AG04450 (cell line): ENCODE measurements at regions not wholly inside any gene's neighbourhood (a gene's known extent, or its start where the extent isn't known, plus 50 kb on each side); places are given as distances from the start of the nearest gene placed in this dataset.
A peak's percentile ranks its signal among the peaks of the same experiment; 100 is the strongest.

Source experiments
- CTCF ChIA-PET: fragments of 300-600, 350-600 bp; formaldehyde crosslinking; extraction: SDS; loops from one replicate; lab custom pipeline; 2022; ENCODE audit warnings: antibody characterized with exemption, inconsistent platforms; lab: Charles Lee
- POLR2A ChIA-PET: fragments of 350-600 bp; formaldehyde crosslinking; extraction: SDS; loops from one replicate; lab custom pipeline; 2021; ENCODE audit warnings: antibody characterized with exemption, inconsistent platforms; lab: Yijun Ruan, JAX
- DNase-seq: peaks from one replicate; pipeline ENCODE4 v3.0.0-alpha.2; 2011; ENCODE audit warnings: low read depth, low spot score
- H3K27ac ChIP-seq: one replicate; pipeline ENCODE4 v1.5.1; 2012; ENCODE audit warnings: low read depth, low read length, control low read depth
- H3K27me3 ChIP-seq: one replicate; pipeline ENCODE4 v1.6.0; 2012; ENCODE audit warnings: low read length; ENCODE audit not compliant: control insufficient read depth, insufficient read depth
- H3K4me3 ChIP-seq: 2 replicates; pipeline ENCODE4 v1.5.1; 2011; ENCODE audit warnings: mild to moderate bottlenecking, low read depth, low read length, control low read depth
- H3K9me3 ChIP-seq: 2 replicates; pipeline ENCODE4 v1.5.1; 2012; ENCODE audit warnings: low read length; ENCODE audit not compliant: control insufficient read depth, insufficient read depth
- CTCF ChIP-seq: IDR thresholded peaks from 2 replicates; pipeline ENCODE4 v1.5.1; 2011; ENCODE audit warnings: low read depth, low read length, control low read depth, inconsistent platforms

GRCh38 chr20:23242104-23242503, 108.5 kb upstream of the NXT1 start:
- Histone ChIP-seq H3K9me3 (no peaks in the 10 kb centered on the region; the same call in 1 of the 2 replicates), H3K27ac (no peak overlapping the region), H3K27me3 (peaks cover 7% of the 10 kb centered on the region), H3K4me3 (no peak overlapping the region)
- POLR2A ChIA-PET: no interaction called here
- no peak for DNase-seq
- CTCF ChIA-PET: no interaction called here
- no peak for TF ChIP-seq CTCF

GRCh38 chr20:23241416-23241815, 109.2 kb upstream of the NXT1 start:
- POLR2A ChIA-PET: no interaction called here
- no peak for DNase-seq
- Histone ChIP-seq H3K9me3 (no peaks in the 10 kb centered on the region; the same call in 1 of the 2 replicates), H3K27me3 (peaks cover 6% of the 10 kb centered on the region), H3K4me3 (no peak overlapping the region), H3K27ac (no peak overlapping the region)
- CTCF ChIA-PET: no interaction called here
- TF ChIP-seq CTCF: no peak

GRCh38 chr20:23240519-23240918, 110.1 kb upstream of the NXT1 start:
- TF ChIP-seq CTCF: no peak
- no peak for DNase-seq
- no peak overlapping the region for H3K4me3 ChIP-seq
- CTCF ChIA-PET: no interaction called here
- H3K27me3 ChIP-seq: peaks cover 6% of the 10 kb centered on the region
- H3K27ac ChIP-seq: no peak overlapping the region
- POLR2A ChIA-PET: no interaction called here
- H3K9me3 ChIP-seq: peaks cover under 1% of the 10 kb centered on the region; the same call in 1 of the 2 replicates

GRCh38 chr20:23237201-23237600, 113.4 kb upstream of the NXT1 start:
- Histone ChIP-seq H3K4me3 (no peak overlapping the region), H3K27ac (no peak overlapping the region), H3K9me3 (peaks cover 8% of the 10 kb centered on the region), H3K27me3 (peaks cover 6% of the 10 kb centered on the region)
- TF ChIP-seq CTCF: no peak
- DNase-seq: no peak
- POLR2A ChIA-PET: no interaction called here
- CTCF ChIA-PET: interaction anchor here (1.5 to 2.2 kb wide), 2 partner anchors 11 to 545 kb away, joined by 4 to 7 read pairs; no protein-coding TSS in a partner anchor

GRCh38 chr20:23235173-23236027, 115.2 kb upstream of the NXT1 start:
- ChIA-PET CTCF (interaction anchor here (0.6 to 2.6 kb wide), 17 partner anchors 9 to 544 kb away, joined by 3 to 25 read pairs (median 4); partner anchors contain the start of genes NXT1 and THBD), POLR2A (interaction anchor here (1.0 to 1.2 kb wide), 2 partner anchors 37 to 174 kb away, joined by 3 to 7 read pairs; no protein-coding TSS in a partner anchor)
- peaks cover 6% of the 10 kb centered on the region for H3K27me3 ChIP-seq
- no peak for DNase-seq
- H3K9me3 ChIP-seq: peaks cover 11% of the 10 kb centered on the region
- no peak overlapping the region for H3K4me3 ChIP-seq
- TF ChIP-seq CTCF: peak; percentile 77
- H3K27ac ChIP-seq: no peak overlapping the region
